Body of pancreas (tissue), 4 donors: ENCODE measurements at regions not wholly inside any gene's neighbourhood (a gene's known extent, or its start where the extent isn't known, plus 50 kb on each side); places are given as distances from the start of the nearest gene placed in this dataset.
"Not testable (repeated sequence)": the region's sequence is repeated elsewhere in the genome, so short reads cannot be mapped to it uniquely, and the experiment has no call there.

Experiments used
- ATAC-seq: fragments of 150-250 bp; one replicate; pipeline ENCODE4 v1.9.1; 2016
- DNase-seq, 4 donors: peaks; one replicate each; pipeline ENCODE4 v3.0.0-alpha.2; 2019
- H3K27ac ChIP-seq, 4 donors: fragments of 200-600 bp; sonication (generic); 1 replicate in 3 of 4; 2 replicates in 1 of 4; pipeline versions ENCODE4 v1.5.1 to v1.6.1; 2016 to 2019; ENCODE audit warnings: mild to moderate bottlenecking in 1 of 4, mixed read lengths in 1 of 4, moderate library complexity in 1 of 4
- H3K27me3 ChIP-seq, 2 donors: fragments of 200-600 bp; sonication (generic); one replicate each; pipeline ENCODE4 v1.6.0; 2016; ENCODE audit warnings: mild to moderate bottlenecking in 1 of 2
- H3K36me3 ChIP-seq, 2 donors: fragments of 200-600 bp; sonication (generic); replicated peaks in 1 of 2; 2 replicates each; pipeline ENCODE4 v1.5.1; 2016; ENCODE audit warnings: low read depth in 2 of 2; ENCODE audit not compliant: insufficient read depth in 1 of 2
- H3K4me1 ChIP-seq: fragments of 200-600 bp; sonication (generic); one replicate; pipeline ENCODE4 v1.6.0; 2016
- H3K4me3 ChIP-seq, 2 donors: fragments of 200-600 bp; sonication (generic); 1 replicate in 1 of 2; 2 replicates in 1 of 2; pipeline ENCODE4 v1.5.1; 2016 to 2019
- H3K9me3 ChIP-seq, 3 donors: fragments of 200-600 bp; sonication (generic); 1 replicate in 2 of 3; 2 replicates in 1 of 3; pipeline ENCODE4 v1.5.1; 2016
- POLR2A ChIP-seq, 3 donors: fragments of 450-650 bp; IDR thresholded peaks; one replicate each; pipeline ENCODE4 v1.6.1; 2016; ENCODE audit warnings: antibody characterized with exemption in 3 of 3, mild to moderate bottlenecking in 2 of 3
- WGBS, 2 donors: methylation state at CpG; one replicate each; pipeline ENCODE4 v1.1.5; 2017; 5-methylcytosine and 5-hydroxymethylcytosine counted together
- intact Hi-C: fragments of 100-400 bp; cut with DNase I; formaldehyde crosslinking; loops from one replicate; pipeline ENCODE4 v1.15.1; 2023
- TF ChIP-seq, protein P1 (sequence below), 7 experiments: fragments of 450-650 bp in 4 of 7; fragments of 200-600 bp in 3 of 7; sonication (generic) in 3 of 7; IDR thresholded peaks; one replicate each; pipeline ENCODE4 v1.5.1; 2016 to 2019; ENCODE audit warnings: antibody characterized with exemption in 7 of 7

DNA sequence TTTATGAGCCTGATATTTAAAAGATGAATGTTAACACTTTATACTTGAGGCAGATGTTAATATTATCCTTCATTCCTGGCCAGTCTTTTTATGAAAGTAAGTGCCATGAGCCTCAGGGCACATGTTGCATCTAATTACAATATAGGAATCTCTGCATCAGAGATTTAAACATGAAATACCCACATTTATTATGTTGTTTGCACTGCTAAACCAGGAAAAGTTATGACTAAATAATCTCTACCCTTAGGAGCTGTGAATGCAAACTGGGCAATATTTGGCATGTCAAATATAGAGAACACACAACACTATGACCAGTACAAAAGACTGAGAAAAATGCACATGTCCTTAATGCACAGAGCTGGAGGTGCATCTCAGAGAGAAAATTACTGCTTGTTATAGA lies 526.1 kb upstream of the GRAMD2B start:
- H3K9me3 ChIP-seq = no peaks in the 10 kb centered on the region
- TF ChIP-seq POLR2A (IDR thresholded peaks at IDR 0.05) = no peak
- TF ChIP-seq, protein P1, sequence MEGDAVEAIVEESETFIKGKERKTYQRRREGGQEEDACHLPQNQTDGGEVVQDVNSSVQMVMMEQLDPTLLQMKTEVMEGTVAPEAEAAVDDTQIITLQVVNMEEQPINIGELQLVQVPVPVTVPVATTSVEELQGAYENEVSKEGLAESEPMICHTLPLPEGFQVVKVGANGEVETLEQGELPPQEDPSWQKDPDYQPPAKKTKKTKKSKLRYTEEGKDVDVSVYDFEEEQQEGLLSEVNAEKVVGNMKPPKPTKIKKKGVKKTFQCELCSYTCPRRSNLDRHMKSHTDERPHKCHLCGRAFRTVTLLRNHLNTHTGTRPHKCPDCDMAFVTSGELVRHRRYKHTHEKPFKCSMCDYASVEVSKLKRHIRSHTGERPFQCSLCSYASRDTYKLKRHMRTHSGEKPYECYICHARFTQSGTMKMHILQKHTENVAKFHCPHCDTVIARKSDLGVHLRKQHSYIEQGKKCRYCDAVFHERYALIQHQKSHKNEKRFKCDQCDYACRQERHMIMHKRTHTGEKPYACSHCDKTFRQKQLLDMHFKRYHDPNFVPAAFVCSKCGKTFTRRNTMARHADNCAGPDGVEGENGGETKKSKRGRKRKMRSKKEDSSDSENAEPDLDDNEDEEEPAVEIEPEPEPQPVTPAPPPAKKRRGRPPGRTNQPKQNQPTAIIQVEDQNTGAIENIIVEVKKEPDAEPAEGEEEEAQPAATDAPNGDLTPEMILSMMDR (IDR thresholded peaks at IDR 0.05) = no peak
- H3K4me3 ChIP-seq = no peak overlapping the region
- no peaks in the 10 kb centered on the region for H3K36me3 ChIP-seq
- no peaks in the 10 kb centered on the region for H3K27me3 ChIP-seq
- intact Hi-C loops = no loop called here
- H3K27ac ChIP-seq = no peak overlapping the region
- ATAC-seq (no peak), DNase-seq (no peak)
- H3K4me1 ChIP-seq = no peaks in the 10 kb centered on the region

GRCh38 chr5:125898851-125899405 lies 524.3 kb upstream of the GRAMD2B start:
- H3K36me3 ChIP-seq = no peaks in the 10 kb centered on the region
- no peaks in the 10 kb centered on the region for H3K27me3 ChIP-seq
- intact Hi-C loops = no loop called here
- DNase-seq (no peak), ATAC-seq (no peak)
- H3K27ac ChIP-seq = no peak overlapping the region
- 62 to 68% methylated on average over 2 of the region's 2 CpGs for WGBS, 2 donors
- H3K4me3 ChIP-seq = no peak overlapping the region
- H3K4me1 ChIP-seq = no peaks in the 10 kb centered on the region
- no peak for TF ChIP-seq POLR2A (IDR thresholded peaks at IDR 0.05)
- TF ChIP-seq, protein P1 (IDR thresholded peaks at IDR 0.05) = no peak
- H3K9me3 ChIP-seq = no peaks in the 10 kb centered on the region

GRCh38 chr5:125912028-125912427 lies 511.2 kb upstream of the GRAMD2B start:
- DNase-seq (no peak), ATAC-seq (no peak)
- Histone ChIP-seq H3K36me3 (no peaks in the 10 kb centered on the region), H3K4me1 (no peaks in the 10 kb centered on the region), H3K4me3 (no peak overlapping the region), H3K9me3 (no peaks in the 10 kb centered on the region), H3K27me3 (no peaks in the 10 kb centered on the region), H3K27ac (no peak overlapping the region)
- 97 to 100% methylated on average over 1 of the region's 1 CpG for WGBS, 2 donors
- TF ChIP-seq, protein P1 (IDR thresholded peaks at IDR 0.05) = no peak
- no peak for TF ChIP-seq POLR2A (IDR thresholded peaks at IDR 0.05)
- intact Hi-C loops = no loop called here

DNA sequence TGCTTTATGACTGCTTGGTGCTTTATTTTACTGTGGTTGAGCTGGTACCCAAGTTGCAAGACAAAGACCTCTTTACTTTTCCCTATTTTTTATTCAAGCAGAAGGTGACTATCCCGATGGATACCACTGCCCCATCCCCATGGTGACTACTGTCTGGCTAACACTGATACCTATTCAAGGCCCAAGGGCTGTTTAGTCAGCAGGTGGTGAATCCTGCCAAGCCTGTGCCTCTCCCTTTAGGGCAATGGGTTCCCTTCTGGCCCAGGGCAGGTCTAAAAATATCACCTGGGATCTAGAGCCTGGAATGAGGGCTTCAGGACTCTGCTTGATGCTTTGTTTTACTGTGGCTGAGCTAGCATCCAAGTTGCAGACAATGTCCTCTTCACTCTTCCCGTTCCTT lies 510.0 kb upstream of the GRAMD2B start:
- H3K36me3 ChIP-seq = no peaks in the 10 kb centered on the region
- ATAC-seq (no peak), DNase-seq (no peak)
- intact Hi-C loops = no loop called here
- TF ChIP-seq, protein P1 (IDR thresholded peaks at IDR 0.05) = no peak
- no peak for TF ChIP-seq POLR2A (IDR thresholded peaks at IDR 0.05)
- 73 to 100% methylated on average over 2 of the region's 2 CpGs for WGBS, 2 donors
- H3K9me3 ChIP-seq = no peaks in the 10 kb centered on the region
- no peaks in the 10 kb centered on the region for H3K4me1 ChIP-seq
- no peak overlapping the region for H3K27ac ChIP-seq
- no peaks in the 10 kb centered on the region for H3K27me3 ChIP-seq
- H3K4me3 ChIP-seq = no peak overlapping the region

DNA sequence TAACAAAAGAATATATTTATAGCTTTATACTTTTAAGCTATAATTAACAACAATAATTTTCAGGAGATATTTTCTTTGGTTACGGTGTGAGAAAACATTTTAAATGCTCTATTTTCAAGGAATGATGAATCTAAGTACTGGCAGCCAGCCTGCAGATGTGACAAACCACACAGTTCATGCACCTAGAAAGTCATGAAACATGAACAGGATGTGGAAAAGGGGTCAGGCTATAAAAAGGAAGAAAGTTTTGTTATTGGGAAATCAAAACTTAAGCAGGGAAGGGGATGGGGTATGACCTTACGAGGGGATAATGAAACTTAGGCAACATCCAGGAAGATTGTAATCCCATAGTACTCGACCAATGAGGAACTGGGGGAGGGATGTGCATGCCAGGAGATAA lies 508.7 kb upstream of the GRAMD2B start:
- Histone ChIP-seq H3K27ac (no peak overlapping the region), H3K4me1 (no peaks in the 10 kb centered on the region), H3K9me3 (no peaks in the 10 kb centered on the region), H3K36me3 (no peaks in the 10 kb centered on the region), H3K27me3 (no peaks in the 10 kb centered on the region), H3K4me3 (no peak overlapping the region)
- intact Hi-C loops = no loop called here
- ATAC-seq (no peak), DNase-seq (no peak)
- 72 to 73% methylated on average over 3 of the region's 3 CpGs for WGBS, 2 donors
- no peak for TF ChIP-seq POLR2A (IDR thresholded peaks at IDR 0.05)
- TF ChIP-seq, protein P1 (IDR thresholded peaks at IDR 0.05) = no peak

GRCh38 chr5:125923958-125924357 lies 499.3 kb upstream of the GRAMD2B start:
- ATAC-seq, H3K4me1 ChIP-seq, H3K27me3 ChIP-seq, H3K27ac ChIP-seq, H3K4me3 ChIP-seq, H3K36me3 ChIP-seq, DNase-seq, intact Hi-C loops, H3K9me3 ChIP-seq: not testable (repeated sequence)
- WGBS, 2 donors = 82% methylated on average over 11 of the region's 11 CpGs
